T-cell (primary cell): ENCODE measurements at regions not wholly inside any gene's neighbourhood (a gene's known extent, or its start where the extent isn't known, plus 50 kb on each side); places are given as distances from the start of the nearest gene placed in this dataset.
"Not testable (repeated sequence)": the region's sequence is repeated elsewhere in the genome, so short reads cannot be mapped to it uniquely, and the experiment has no call there.

ENCODE experiments used
- ATAC-seq, 4 experiments: fragments of 200-7000 bp in 3 of 4; fragments of 150-1000 bp in 1 of 4; cut with Tn5 transposase; replicated peaks in 1 of 4; 1 replicate in 3 of 4; 2 replicates in 1 of 4; pipeline ENCODE4 v1.10.0; 2021; ENCODE audit warnings: moderate library complexity in 3 of 4, mild to moderate bottlenecking in 2 of 4, moderate number of reproducible peaks in 1 of 4
- CTCF ChIA-PET, 2 donors: fragments of 300-600 bp; sonication (Branson Sonifier 250); formaldehyde crosslinking; loops; one replicate each; lab custom pipeline; 2022; ENCODE audit warnings: antibody characterized with exemption in 2 of 2; lab: Charles Lee
- POLR2A ChIA-PET, 2 donors: fragments of 300-600 bp; sonication (Branson Sonifier 250); formaldehyde crosslinking; loops; one replicate each; lab custom pipeline; 2022; ENCODE audit warnings: antibody characterized with exemption in 2 of 2; lab: Charles Lee
- DNase-seq, 35 experiments: peaks; one replicate each; pipeline versions ENCODE4 v3.0.0 to v3.0.0-alpha.2; 2013 to 2023
- H3K27ac ChIP-seq: one replicate; pipeline ENCODE4 v1.5.1; 2013; ENCODE audit warnings: low read length
- H3K27me3 ChIP-seq, 2 experiments: replicated peaks in 1 of 2; 1 replicate in 1 of 2; 2 replicates in 1 of 2; pipeline versions ENCODE4 v1.6.1 to v1.7.0; 2013; ENCODE audit warnings: low read length in 1 of 2, mixed read lengths in 1 of 2; ENCODE audit not compliant: control insufficient read depth in 2 of 2, insufficient read depth in 2 of 2; ENCODE audit errors: extremely low read depth in 1 of 2
- H3K36me3 ChIP-seq, 2 donors: 1 replicate in 1 of 2; 2 replicates in 1 of 2; pipeline versions ENCODE4 v1.6.1 to v1.7.0; 2013; ENCODE audit warnings: low read length in 1 of 2; ENCODE audit not compliant: control insufficient read depth in 2 of 2, insufficient read depth in 1 of 2; ENCODE audit errors: extremely low read depth in 1 of 2
- H3K4me1 ChIP-seq, 2 experiments: 1 replicate in 1 of 2; 2 replicates in 1 of 2; pipeline versions ENCODE4 v1.6.1 to v1.7.0; 2013; ENCODE audit warnings: low read length in 2 of 2, mixed read lengths in 1 of 2; ENCODE audit not compliant: insufficient read depth in 2 of 2, control insufficient read depth in 1 of 2; ENCODE audit errors: extremely low read depth in 1 of 2
- H3K4me3 ChIP-seq, 2 donors: 1 replicate in 1 of 2; 2 replicates in 1 of 2; pipeline versions ENCODE4 v1.5.1 to v1.7.0; 2013; ENCODE audit warnings: mild to moderate bottlenecking in 2 of 2, low read length in 1 of 2, moderate library complexity in 1 of 2; ENCODE audit not compliant: control insufficient read depth in 1 of 2; ENCODE audit errors: extremely low read depth in 1 of 2
- H3K9me3 ChIP-seq: 2 replicates; pipeline ENCODE4 v1.7.0; 2013
- H3K27ac Mint-ChIP-seq, 2 donors: one replicate each; pipeline ENCODE4 v1.8.0; 2020 to 2021; ENCODE audit warnings: mild to moderate bottlenecking in 2 of 2, mixed read lengths in 2 of 2
- H3K27me3 Mint-ChIP-seq, 2 donors: one replicate each; pipeline ENCODE4 v1.8.0; 2021 to 2022; ENCODE audit warnings: mixed read lengths in 2 of 2
- H3K36me3 Mint-ChIP-seq: one replicate; pipeline ENCODE4 v1.8.0; 2021; ENCODE audit warnings: mixed read lengths
- H3K4me1 Mint-ChIP-seq, 3 donors: one replicate each; pipeline ENCODE4 v1.8.0; 2020 to 2022; ENCODE audit warnings: mixed read lengths in 3 of 3, mild to moderate bottlenecking in 1 of 3
- H3K4me3 Mint-ChIP-seq, 3 donors: one replicate each; pipeline ENCODE4 v1.8.0; 2020 to 2022; ENCODE audit warnings: mild to moderate bottlenecking in 3 of 3, mixed read lengths in 3 of 3, moderate library complexity in 3 of 3
- H3K9me3 Mint-ChIP-seq, 3 donors: one replicate each; pipeline ENCODE4 v1.8.0; 2020 to 2022; ENCODE audit warnings: mixed read lengths in 3 of 3
- WGBS: methylation state at CpG from one replicate; pipeline ENCODE4 v1.1.5; 2013; ENCODE audit warnings: missing lambda C conversion rate; ENCODE audit not compliant: insufficient coverage; 5-methylcytosine and 5-hydroxymethylcytosine counted together

DNA sequence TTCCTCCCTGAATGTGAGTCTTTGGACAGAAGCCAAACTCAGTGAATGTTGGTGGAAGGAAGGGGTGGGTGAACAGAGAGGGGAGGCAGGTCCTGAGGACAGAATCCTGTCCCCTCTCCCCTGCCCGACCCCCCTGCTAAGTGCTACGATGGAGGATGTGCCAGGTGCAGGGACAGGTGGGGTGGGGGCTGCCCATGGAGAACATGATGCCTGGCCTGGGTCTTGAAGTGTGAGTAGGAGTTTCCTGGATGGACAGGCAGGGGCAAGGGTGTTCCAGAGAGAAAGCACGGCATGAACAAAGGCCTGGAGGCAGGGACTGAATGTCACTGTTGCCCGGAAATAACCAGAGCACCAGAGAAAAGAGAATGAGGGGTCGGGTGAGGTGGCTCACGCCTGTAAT, 445.1 kb downstream of the PTPRU start:
- CTCF ChIA-PET: not testable (repeated sequence)

DNA sequence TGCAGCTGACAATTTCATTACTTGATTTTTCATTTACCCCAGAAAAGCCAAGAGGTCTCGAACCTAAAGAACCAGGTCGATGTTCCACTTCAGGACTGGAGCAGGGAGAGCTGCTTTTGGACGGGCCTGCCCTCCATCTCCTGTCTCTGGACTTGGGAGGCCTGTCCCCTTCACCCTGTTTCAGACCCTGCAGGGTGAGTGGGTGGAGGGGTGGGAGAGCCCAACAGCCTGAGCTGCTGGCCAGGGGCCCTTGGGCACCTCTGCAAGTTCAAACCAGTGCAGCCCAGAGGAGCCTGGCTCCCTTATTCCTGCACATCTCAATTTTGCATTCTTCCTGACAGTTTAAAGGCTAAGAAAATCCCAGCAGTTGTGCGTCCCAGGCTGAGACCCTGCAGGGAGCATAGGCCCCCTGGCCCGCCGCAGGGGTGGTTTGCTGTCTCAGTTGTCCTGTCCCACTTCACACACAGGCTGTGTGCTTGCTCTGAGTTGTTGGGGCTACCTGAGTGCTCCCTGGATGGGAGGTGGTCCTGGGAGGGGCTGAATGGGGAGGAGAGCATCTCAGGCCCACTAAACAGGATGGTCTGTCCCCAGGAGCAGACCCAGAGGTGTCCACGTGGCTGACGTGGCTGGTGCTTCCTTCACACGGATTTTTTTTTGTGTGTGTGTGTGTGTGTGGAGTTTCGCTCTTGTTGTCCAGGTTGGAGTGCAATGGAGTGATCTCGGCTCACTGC, 443.7 kb downstream of the PTPRU start:
- Histone ChIP-seq H3K36me3 (no peaks in the 10 kb centered on the region), H3K9me3 (no peaks in the 10 kb centered on the region), H3K4me1 (no peaks in the 10 kb centered on the region), H3K27ac (no peak overlapping the region), H3K27me3 (peaks cover 0 to 29% of the 10 kb centered on the region in 2 experiments), H3K4me3 (no peak overlapping the region)
- Mint-ChIP-seq H3K27me3 (peaks cover 0 to 4% of the 10 kb centered on the region in 2 donors), H3K36me3 (no peaks in the 10 kb centered on the region), H3K9me3 (no peaks in the 10 kb centered on the region), H3K27ac (no peak overlapping the region), H3K4me1 (no peaks in the 10 kb centered on the region), H3K4me3 (no peak overlapping the region)
- CTCF ChIA-PET: no interaction called here
- ATAC-seq (no peak), DNase-seq (no peak)
- POLR2A ChIA-PET: no interaction called here
- 65% methylated on average over 5 of the region's 11 CpGs for WGBS

More for the DNA sequence above, 445.1 kb downstream of the PTPRU start:
- H3K27me3 ChIP-seq: peaks cover 0 to 40% of the 10 kb centered on the region in 2 experiments
- H3K4me3 ChIP-seq, POLR2A ChIA-PET, H3K27ac ChIP-seq, DNase-seq, H3K4me1 ChIP-seq, ATAC-seq, H3K36me3 Mint-ChIP-seq, H3K9me3 ChIP-seq, H3K9me3 Mint-ChIP-seq, H3K4me1 Mint-ChIP-seq, H3K27ac Mint-ChIP-seq, H3K4me3 Mint-ChIP-seq, H3K36me3 ChIP-seq: not testable (repeated sequence)
- H3K27me3 Mint-ChIP-seq: peaks cover 0 to 10% of the 10 kb centered on the region in 2 donors
- no CpG with 5 or more reads among the region's 6 CpGs for WGBS

GRCh38 chr1:29679316-29679715, 443.0 kb downstream of the PTPRU start:
- H3K4me1 Mint-ChIP-seq: no peaks in the 10 kb centered on the region
- no peaks in the 10 kb centered on the region for H3K9me3 Mint-ChIP-seq
- POLR2A ChIA-PET: no interaction called here
- no peaks in the 10 kb centered on the region for H3K36me3 Mint-ChIP-seq
- H3K4me3 Mint-ChIP-seq: no peak overlapping the region
- no peak overlapping the region for H3K27ac Mint-ChIP-seq
- 60% methylated on average over 1 of the region's 5 CpGs for WGBS
- Histone ChIP-seq H3K4me1 (no peaks in the 10 kb centered on the region), H3K27me3 (peaks cover 0 to 28% of the 10 kb centered on the region in 2 experiments), H3K36me3 (no peaks in the 10 kb centered on the region), H3K27ac (no peak overlapping the region), H3K9me3 (no peaks in the 10 kb centered on the region), H3K4me3 (no peak overlapping the region)
- no peak for DNase-seq
- peaks cover 0 to 4% of the 10 kb centered on the region in 2 donors for H3K27me3 Mint-ChIP-seq
- no peak for ATAC-seq
- CTCF ChIA-PET: no interaction called here

GRCh38 chr1:29677028-29678024, 441.0 kb downstream of the PTPRU start:
- DNase-seq: no peak
- no peak for ATAC-seq
- Histone ChIP-seq H3K27ac (no peak overlapping the region), H3K9me3 (no peaks in the 10 kb centered on the region), H3K36me3 (no peaks in the 10 kb centered on the region), H3K27me3 (peaks cover 0 to 16% of the 10 kb centered on the region in 2 experiments), H3K4me3 (no peak overlapping the region), H3K4me1 (no peaks in the 10 kb centered on the region)
- 65% methylated on average over 17 of the region's 18 CpGs for WGBS
- Mint-ChIP-seq H3K4me1 (no peaks in the 10 kb centered on the region), H3K27ac (no peak overlapping the region), H3K36me3 (no peaks in the 10 kb centered on the region), H3K9me3 (no peaks in the 10 kb centered on the region), H3K27me3 (peaks cover 0 to 6% of the 10 kb centered on the region in 2 donors), H3K4me3 (no peak overlapping the region)
- ChIA-PET POLR2A (no interaction called here), CTCF (no interaction called here)

GRCh38 chr1:29676496-29676895, 440.2 kb downstream of the PTPRU start:
- Mint-ChIP-seq H3K4me3 (no peak overlapping the region), H3K27me3 (peaks cover 0 to 6% of the 10 kb centered on the region in 2 donors), H3K36me3 (no peaks in the 10 kb centered on the region), H3K4me1 (no peaks in the 10 kb centered on the region), H3K27ac (no peak overlapping the region), H3K9me3 (no peaks in the 10 kb centered on the region)
- ChIA-PET POLR2A (no interaction called here), CTCF (no interaction called here)
- H3K36me3 ChIP-seq: no peaks in the 10 kb centered on the region
- H3K27me3 ChIP-seq: peaks cover 0 to 13% of the 10 kb centered on the region in 2 experiments
- DNase-seq: no peak
- H3K27ac ChIP-seq: no peak overlapping the region
- ATAC-seq: no peak
- 51% methylated on average over 2 of the region's 4 CpGs for WGBS
- H3K4me3 ChIP-seq: no peak overlapping the region
- no peaks in the 10 kb centered on the region for H3K9me3 ChIP-seq
- H3K4me1 ChIP-seq: no peaks in the 10 kb centered on the region

DNA sequence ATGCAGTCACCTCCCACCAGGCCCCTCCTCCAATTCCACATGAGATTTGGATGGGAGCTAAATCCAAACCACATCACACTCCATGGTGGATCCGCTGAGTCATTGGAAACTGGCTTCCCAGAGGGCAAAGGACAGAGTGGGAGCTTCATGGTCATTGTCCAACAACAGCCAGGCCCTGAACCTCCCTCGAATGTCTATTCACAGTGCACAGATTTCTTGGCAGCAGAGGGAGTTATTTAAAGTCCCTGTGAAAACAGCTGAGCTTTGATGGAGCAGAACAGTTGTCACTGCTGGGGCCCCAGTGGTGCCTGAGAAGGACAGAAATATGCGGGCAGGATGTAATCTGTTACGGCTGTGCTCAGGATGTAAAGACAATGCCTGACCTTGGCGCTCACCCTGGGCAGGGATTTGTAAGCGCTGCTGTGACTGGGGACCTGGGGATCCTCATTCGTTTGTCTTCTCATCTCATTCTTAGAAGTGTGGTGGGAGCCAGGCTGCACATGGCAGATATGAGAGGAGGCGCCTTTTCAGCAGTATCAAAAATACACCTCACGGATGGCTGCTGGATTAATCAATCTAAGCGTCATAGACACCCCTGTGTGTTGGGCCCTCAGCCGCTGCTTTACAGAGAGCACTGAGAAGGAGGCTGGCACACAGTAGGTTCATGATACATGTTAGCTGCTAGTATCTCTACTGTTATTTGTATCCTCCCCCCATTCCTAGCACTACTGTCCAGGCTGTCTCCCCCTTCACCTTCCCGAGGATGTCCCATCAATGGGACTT, 439.4 kb downstream of the PTPRU start:
- DNase-seq (no peak), ATAC-seq (no peak)
- ChIA-PET POLR2A (no interaction called here), CTCF (no interaction called here)
- H3K27ac Mint-ChIP-seq: no peak overlapping the region
- no peak overlapping the region for H3K27ac ChIP-seq
- H3K27me3 ChIP-seq: peaks cover 0 to 17% of the 10 kb centered on the region in 2 experiments
- 33% methylated on average over 7 of the region's 12 CpGs for WGBS
- no peak overlapping the region for H3K4me3 Mint-ChIP-seq
- no peaks in the 10 kb centered on the region for H3K9me3 Mint-ChIP-seq
- no peaks in the 10 kb centered on the region for H3K4me1 ChIP-seq
- no peaks in the 10 kb centered on the region for H3K36me3 ChIP-seq
- H3K36me3 Mint-ChIP-seq: no peaks in the 10 kb centered on the region
- H3K27me3 Mint-ChIP-seq: peaks cover 0 to 2% of the 10 kb centered on the region in 2 donors
- no peaks in the 10 kb centered on the region for H3K4me1 Mint-ChIP-seq
- H3K4me3 ChIP-seq: no peak overlapping the region
- no peaks in the 10 kb centered on the region for H3K9me3 ChIP-seq
